Loucy (cell line): ENCODE measurements at regions not wholly inside any gene's neighbourhood (a gene's known extent, or its start where the extent isn't known, plus 50 kb on each side); places are given as distances from the start of the nearest gene placed in this dataset.

Experiments used
- EZH2phosphoT487 ChIP-seq: fragments of 200-600 bp; IDR thresholded peaks from 2 replicates; pipeline ENCODE4 v1.6.1; 2018; ENCODE audit warnings: antibody characterized with exemption, mild to moderate bottlenecking, moderate library complexity, borderline replicate concordance
- TF ChIP-seq, protein P1 (sequence below): fragments of 200-600 bp; sonication (generic); conservative IDR thresholded peaks from 2 replicates; pipeline ENCODE4 v1.5.1; 2014; ENCODE audit warnings: mild to moderate bottlenecking, antibody characterized with exemption, low read length

DNA sequence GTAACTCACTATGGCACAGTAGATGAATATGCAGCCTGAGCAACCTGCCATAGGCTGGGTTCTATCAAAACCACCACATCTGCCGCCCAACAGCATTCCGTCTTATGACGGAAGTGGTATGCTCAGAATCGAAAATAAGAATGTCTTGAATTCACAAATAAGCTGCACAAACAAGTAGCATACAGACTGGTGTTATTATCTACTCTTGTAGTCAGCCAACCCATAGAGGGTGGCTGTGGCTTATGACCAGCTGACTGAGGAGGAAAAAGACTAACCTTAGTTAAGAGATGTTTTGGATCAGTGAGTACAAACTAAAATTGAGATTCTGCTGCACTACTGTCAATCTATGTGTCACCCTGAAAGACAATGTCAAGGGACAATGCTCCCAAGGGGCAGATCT is 1255.1 kb upstream of the EYS start:
- TF ChIP-seq, protein P1, sequence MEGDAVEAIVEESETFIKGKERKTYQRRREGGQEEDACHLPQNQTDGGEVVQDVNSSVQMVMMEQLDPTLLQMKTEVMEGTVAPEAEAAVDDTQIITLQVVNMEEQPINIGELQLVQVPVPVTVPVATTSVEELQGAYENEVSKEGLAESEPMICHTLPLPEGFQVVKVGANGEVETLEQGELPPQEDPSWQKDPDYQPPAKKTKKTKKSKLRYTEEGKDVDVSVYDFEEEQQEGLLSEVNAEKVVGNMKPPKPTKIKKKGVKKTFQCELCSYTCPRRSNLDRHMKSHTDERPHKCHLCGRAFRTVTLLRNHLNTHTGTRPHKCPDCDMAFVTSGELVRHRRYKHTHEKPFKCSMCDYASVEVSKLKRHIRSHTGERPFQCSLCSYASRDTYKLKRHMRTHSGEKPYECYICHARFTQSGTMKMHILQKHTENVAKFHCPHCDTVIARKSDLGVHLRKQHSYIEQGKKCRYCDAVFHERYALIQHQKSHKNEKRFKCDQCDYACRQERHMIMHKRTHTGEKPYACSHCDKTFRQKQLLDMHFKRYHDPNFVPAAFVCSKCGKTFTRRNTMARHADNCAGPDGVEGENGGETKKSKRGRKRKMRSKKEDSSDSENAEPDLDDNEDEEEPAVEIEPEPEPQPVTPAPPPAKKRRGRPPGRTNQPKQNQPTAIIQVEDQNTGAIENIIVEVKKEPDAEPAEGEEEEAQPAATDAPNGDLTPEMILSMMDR: no peak
- no peak for TF ChIP-seq EZH2phosphoT487
